ENCODE measurements at regions not wholly inside any gene's neighbourhood (a gene's known extent, or its start where the extent isn't known, plus 50 kb on each side); places are given as distances from the start of the nearest gene placed in this dataset.

- in situ Hi-C loops (cut with HindIII; ENCODE audit: low pct_unique_long_range_greater_than_20kb, low sequenced_read_pairs) = no loop called here
- intact Hi-C loops (cut with micrococcal nuclease; ENCODE audit: unreplicated experiment) = no loop called here
- H3K27me3 ChIP-seq (ENCODE audit: control insufficient read depth, insufficient read depth, low read length) = peaks cover 5% of the 10 kb centered on the region; the same call in 1 of the 2 replicates
- DNase-seq (ENCODE audit: low read depth, low spot score) (no peak), ATAC-seq (no peak)
- TF ChIP-seq TCF7L2 (IDR thresholded peaks at IDR 0.05; ENCODE audit: low read depth, low read length) = no peak
- no peak for TF ChIP-seq CTCF (IDR thresholded peaks at IDR 0.05)
- no peak for TF ChIP-seq SIN3A (IDR thresholded peaks at IDR 0.05; ENCODE audit: borderline replicate concordance, insufficient read depth, low read depth, low read length)
- no peak for TF ChIP-seq POLR2AphosphoS5 (IDR thresholded peaks at IDR 0.05; ENCODE audit: low read depth, low read length)
- TF ChIP-seq REST (IDR thresholded peaks at IDR 0.05; ENCODE audit: insufficient read depth in 1 of 2, low read depth in 2 of 2, low read length in 1 of 2) = no peak
- no peak overlapping the region for H3K27ac ChIP-seq (ENCODE audit: low read length)
- H3K36me3 ChIP-seq (ENCODE audit: control insufficient read depth, insufficient read depth, low read length) = no peaks in the 10 kb centered on the region
- no peaks in the 10 kb centered on the region for H3K4me1 ChIP-seq (ENCODE audit: control insufficient read depth, insufficient read depth, low read length)
- no peaks in the 10 kb centered on the region for H3K9me3 ChIP-seq (ENCODE audit: control insufficient read depth, insufficient read depth, low read depth, low read length)
- no TSS peak for BruUV-seq (replicated peaks)
- ChIA-PET POLR2A (no interaction called here), CTCF (no interaction called here)
- no peak overlapping the region for H3K4me3 ChIP-seq (ENCODE audit: low read depth in 2 of 2, low read length in 2 of 2)
These were observed 242.4 kb upstream of the RAB4A start for GRCh38 chr1:229028544-229028943.

- Histone ChIP-seq H3K9me3 (ENCODE audit: control insufficient read depth, insufficient read depth, low read depth, low read length) (no peaks in the 10 kb centered on the region), H3K36me3 (ENCODE audit: control insufficient read depth, insufficient read depth, low read length) (no peaks in the 10 kb centered on the region), H3K4me1 (ENCODE audit: control insufficient read depth, insufficient read depth, low read length) (no peaks in the 10 kb centered on the region), H3K4me3 (ENCODE audit: low read depth in 2 of 2, low read length in 2 of 2) (no peak overlapping the region), H3K27ac (ENCODE audit: low read length) (no peak overlapping the region), H3K27me3 (ENCODE audit: control insufficient read depth, insufficient read depth, low read length) (peaks cover 7% of the 10 kb centered on the region; the same call in 1 of the 2 replicates)
- no TSS peak for BruUV-seq (replicated peaks)
- intact Hi-C loops (cut with micrococcal nuclease; ENCODE audit: unreplicated experiment) (no loop called here), in situ Hi-C loops (cut with HindIII; ENCODE audit: low pct_unique_long_range_greater_than_20kb, low sequenced_read_pairs) (no loop called here)
- no peak for TF ChIP-seq TCF7L2 (IDR thresholded peaks at IDR 0.05; ENCODE audit: low read depth, low read length)
- TF ChIP-seq SIN3A (IDR thresholded peaks at IDR 0.05; ENCODE audit: borderline replicate concordance, insufficient read depth, low read depth, low read length) = no peak
- TF ChIP-seq REST (IDR thresholded peaks at IDR 0.05; ENCODE audit: insufficient read depth in 1 of 2, low read depth in 2 of 2, low read length in 1 of 2) = no peak
- TF ChIP-seq POLR2AphosphoS5 (IDR thresholded peaks at IDR 0.05; ENCODE audit: low read depth, low read length) = no peak
- no peak for TF ChIP-seq CTCF (IDR thresholded peaks at IDR 0.05)
- ChIA-PET POLR2A (no interaction called here), CTCF (no interaction called here)
- ATAC-seq (no peak), DNase-seq (ENCODE audit: low read depth, low spot score) (no peak)
These were observed 241.7 kb upstream of the RAB4A start for GRCh38 chr1:229028987-229029878.

Measured in Panc1 (cell line).